ENCODE measurements at regions not wholly inside any gene's neighbourhood (a gene's known extent, or its start where the extent isn't known, plus 50 kb on each side); places are given as distances from the start of the nearest gene placed in this dataset.

- no peak for DNase-seq
These were observed 54.0 kb upstream of the GTF3A start for GRCh38 chr13:27370305-27370872.

DNA sequence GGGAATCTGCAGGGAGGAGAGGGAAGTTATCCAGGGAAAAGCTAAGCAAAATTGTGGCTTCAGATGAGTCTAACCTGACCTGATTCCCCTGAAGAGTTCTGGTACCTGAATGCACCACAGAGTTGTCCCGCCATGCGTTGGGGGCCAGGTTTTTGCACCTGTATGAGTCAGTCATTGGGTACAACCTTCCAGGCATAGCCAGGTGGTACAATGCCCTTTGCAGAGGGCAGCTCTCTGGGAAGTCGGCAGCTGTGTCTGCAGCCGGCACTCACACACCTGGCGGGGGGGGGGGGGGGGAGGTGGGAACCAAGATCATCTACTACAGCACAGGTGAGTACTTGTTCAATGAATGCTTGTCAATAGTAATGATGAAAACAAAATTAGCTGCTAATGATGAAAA, 52.5 kb upstream of the GTF3A start:
- DNase-seq: no peak

- DNase-seq: no peak
These were observed 51.5 kb upstream of the GTF3A start for GRCh38 chr13:27372896-27373295.

DNA sequence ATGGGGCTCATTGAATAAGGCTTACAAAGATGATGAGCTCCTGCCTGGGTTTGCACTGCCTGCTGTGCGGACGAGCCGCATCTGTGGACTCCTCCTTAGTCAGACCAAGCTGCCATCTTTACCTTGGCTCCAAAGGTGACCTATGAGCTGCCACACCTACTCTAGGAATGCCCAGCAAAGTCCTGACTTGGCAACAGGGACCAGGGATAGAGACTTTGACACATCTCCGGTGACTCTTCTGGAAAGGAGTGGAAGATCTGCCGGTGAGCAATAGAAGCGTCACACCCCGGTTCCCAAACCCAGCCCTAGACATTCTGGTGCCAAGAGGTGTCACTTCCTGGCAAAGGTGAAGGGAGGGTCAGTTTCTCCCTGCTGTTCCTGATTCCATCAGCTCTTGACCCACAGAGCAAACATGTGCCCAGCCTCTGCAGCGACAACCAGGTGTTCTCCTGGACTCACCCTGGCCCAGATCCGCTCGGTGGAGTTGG, 50.2 kb upstream of the GTF3A start:
- no peak for DNase-seq

All from CD4-positive, alpha-beta T cell treated with Interleukin-15 for 1 hour (primary cell).